ENCODE measurements at regions not wholly inside any gene's neighbourhood (a gene's known extent, or its start where the extent isn't known, plus 50 kb on each side); places are given as distances from the start of the nearest gene placed in this dataset.

DNA sequence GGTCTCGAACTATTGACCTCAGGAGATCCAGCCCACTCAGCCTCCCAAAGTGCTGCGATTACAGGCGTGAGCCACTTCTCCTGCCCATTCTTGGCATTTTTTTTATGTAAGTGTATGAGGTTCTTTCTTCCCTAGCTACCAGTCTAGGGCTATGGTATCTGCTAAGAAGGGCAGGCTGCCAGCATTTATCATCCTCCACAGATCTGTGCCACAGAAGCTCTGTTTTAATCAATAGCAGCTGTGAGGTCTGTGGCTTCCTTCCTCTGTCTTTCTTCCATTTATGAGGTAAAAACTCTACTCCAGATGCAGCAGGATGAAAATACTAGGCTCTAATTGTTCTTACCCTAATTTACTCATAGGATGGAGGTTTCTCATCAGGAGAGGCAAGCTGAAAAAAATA, 1382.4 kb upstream of the ADGRB3 start:
- TF ChIP-seq, protein P1, sequence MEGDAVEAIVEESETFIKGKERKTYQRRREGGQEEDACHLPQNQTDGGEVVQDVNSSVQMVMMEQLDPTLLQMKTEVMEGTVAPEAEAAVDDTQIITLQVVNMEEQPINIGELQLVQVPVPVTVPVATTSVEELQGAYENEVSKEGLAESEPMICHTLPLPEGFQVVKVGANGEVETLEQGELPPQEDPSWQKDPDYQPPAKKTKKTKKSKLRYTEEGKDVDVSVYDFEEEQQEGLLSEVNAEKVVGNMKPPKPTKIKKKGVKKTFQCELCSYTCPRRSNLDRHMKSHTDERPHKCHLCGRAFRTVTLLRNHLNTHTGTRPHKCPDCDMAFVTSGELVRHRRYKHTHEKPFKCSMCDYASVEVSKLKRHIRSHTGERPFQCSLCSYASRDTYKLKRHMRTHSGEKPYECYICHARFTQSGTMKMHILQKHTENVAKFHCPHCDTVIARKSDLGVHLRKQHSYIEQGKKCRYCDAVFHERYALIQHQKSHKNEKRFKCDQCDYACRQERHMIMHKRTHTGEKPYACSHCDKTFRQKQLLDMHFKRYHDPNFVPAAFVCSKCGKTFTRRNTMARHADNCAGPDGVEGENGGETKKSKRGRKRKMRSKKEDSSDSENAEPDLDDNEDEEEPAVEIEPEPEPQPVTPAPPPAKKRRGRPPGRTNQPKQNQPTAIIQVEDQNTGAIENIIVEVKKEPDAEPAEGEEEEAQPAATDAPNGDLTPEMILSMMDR (IDR thresholded peaks at IDR 0.05): no peak
- TF ChIP-seq POLR2A (IDR thresholded peaks at IDR 0.05): no peak
